Ascending aorta (tissue), 2 donors: ENCODE measurements at regions not wholly inside any gene's neighbourhood (a gene's known extent, or its start where the extent isn't known, plus 50 kb on each side); places are given as distances from the start of the nearest gene placed in this dataset.
A peak's percentile ranks its signal among the peaks of the same experiment; 100 is the strongest.

ENCODE experiments used
- DNase-seq, 2 donors: peaks; one replicate each; pipeline ENCODE4 v3.0.0-alpha.2; 2019; ENCODE audit warnings: low spot score in 2 of 2
- H3K27ac ChIP-seq, 2 donors: fragments of 200-600 bp; sonication (generic); one replicate each; pipeline ENCODE4 v1.5.1; 2016 to 2017; ENCODE audit warnings: mild to moderate bottlenecking in 1 of 2
- H3K27me3 ChIP-seq: fragments of 200-600 bp; sonication (generic); one replicate; pipeline ENCODE4 v1.5.1; 2017
- H3K36me3 ChIP-seq, 2 donors: fragments of 200-600 bp; sonication (generic); one replicate each; pipeline ENCODE4 v1.5.1; 2016
- H3K4me1 ChIP-seq, 2 donors: fragments of 200-600 bp; sonication (generic); one replicate each; pipeline ENCODE4 v1.5.1; 2016 to 2017; ENCODE audit warnings: mild to moderate bottlenecking in 1 of 2
- H3K4me3 ChIP-seq, 2 donors: fragments of 200-600 bp; sonication (generic); one replicate each; pipeline ENCODE4 v1.5.1; 2016 to 2017; ENCODE audit warnings: mild to moderate bottlenecking in 1 of 2
- H3K9me3 ChIP-seq, 2 donors: fragments of 200-600 bp; sonication (generic); one replicate each; pipeline ENCODE4 v1.5.1; 2016
- CTCF ChIP-seq, 3 experiments: fragments of 200-600 bp in 2 of 3; fragments of 450-650 bp in 1 of 3; sonication (generic) in 2 of 3; IDR thresholded peaks; one replicate each; pipeline ENCODE4 v1.5.1; 2016 to 2019; ENCODE audit warnings: antibody characterized with exemption in 3 of 3, mild to moderate bottlenecking in 1 of 3, moderate library complexity in 1 of 3
- intact Hi-C: fragments of 100-400 bp; cut with DNase I; formaldehyde crosslinking; loops from one replicate; pipeline ENCODE4 v1.15.1; 2023

GRCh38 chr4:137432446-137433311, 99.6 kb downstream of the PCDH18 start:
- no peak for TF ChIP-seq CTCF (IDR thresholded peaks at IDR 0.05)
- Histone ChIP-seq H3K27ac (peak overlapping the region; percentile 63 to 72), H3K4me3 (peak overlapping the region; percentile 14 to 29), H3K36me3 (no peaks in the 10 kb centered on the region), H3K4me1 (peaks cover 0 to 5% of the 10 kb centered on the region in 2 donors), H3K9me3 (peaks cover 0 to 6% of the 10 kb centered on the region in 2 donors), H3K27me3 (no peaks in the 10 kb centered on the region)
- intact Hi-C loops = loop anchor here (5.0 kb wide), 2 partner anchors 55 to 100 kb away; partner anchors contain the start of gene PCDH18
- DNase-seq = no peak

DNA sequence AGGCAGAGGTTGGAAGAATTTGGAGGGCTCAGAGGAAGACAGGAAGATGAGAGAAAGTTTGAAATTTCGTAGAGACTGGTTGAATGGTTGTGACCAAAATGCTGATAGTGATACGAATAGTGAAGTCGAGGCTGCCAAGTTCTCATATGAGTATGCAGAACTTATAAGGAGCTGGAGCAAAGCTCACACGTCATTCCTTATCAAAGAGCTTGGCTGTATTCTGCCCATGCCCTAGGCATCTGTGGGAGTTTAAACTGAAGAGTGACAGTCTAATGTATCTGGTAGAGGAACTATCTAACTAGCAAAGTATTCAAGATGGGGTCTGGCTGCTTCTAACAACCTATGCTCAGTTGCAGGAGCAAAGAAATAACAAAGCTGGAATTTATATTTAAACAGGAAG, 102.1 kb downstream of the PCDH18 start:
- intact Hi-C loops = loop anchor here (5.0 kb wide), 2 partner anchors 53 to 102 kb away; partner anchors contain the start of gene PCDH18
- no peak overlapping the region for H3K4me3 ChIP-seq
- no peak for TF ChIP-seq CTCF (IDR thresholded peaks at IDR 0.05)
- no peaks in the 10 kb centered on the region for H3K27me3 ChIP-seq
- H3K9me3 ChIP-seq = peaks cover 0 to 6% of the 10 kb centered on the region in 2 donors
- H3K4me1 ChIP-seq = peaks cover 0 to 5% of the 10 kb centered on the region in 2 donors
- DNase-seq = no peak
- no peaks in the 10 kb centered on the region for H3K36me3 ChIP-seq
- no peak overlapping the region for H3K27ac ChIP-seq

DNA sequence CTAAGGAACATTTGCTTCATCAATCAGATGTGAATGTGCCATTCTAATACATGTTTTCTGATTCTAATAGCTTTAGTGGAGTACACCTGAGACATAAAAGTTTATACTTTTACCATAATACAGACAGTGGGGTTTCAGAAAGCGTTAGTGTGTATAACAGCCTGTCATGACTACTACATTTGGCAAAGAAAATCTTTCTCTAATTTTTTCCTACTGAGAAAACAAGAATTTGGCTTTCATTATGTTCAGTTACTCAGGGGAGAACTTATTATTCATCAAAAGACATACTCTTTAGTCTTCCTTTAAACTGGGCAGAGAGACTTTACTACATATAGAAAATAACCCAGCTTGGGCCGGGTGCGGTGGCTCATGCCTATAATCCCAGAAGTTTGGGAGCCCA, 104.9 kb downstream of the PCDH18 start:
- intact Hi-C loops = no loop called here
- Histone ChIP-seq H3K27ac (no peak overlapping the region), H3K27me3 (no peaks in the 10 kb centered on the region), H3K9me3 (peaks cover 0 to 6% of the 10 kb centered on the region in 2 donors), H3K4me1 (peaks cover 0 to 2% of the 10 kb centered on the region in 2 donors), H3K36me3 (no peaks in the 10 kb centered on the region), H3K4me3 (no peak overlapping the region)
- TF ChIP-seq CTCF (IDR thresholded peaks at IDR 0.05) = no peak
- no peak for DNase-seq

DNA sequence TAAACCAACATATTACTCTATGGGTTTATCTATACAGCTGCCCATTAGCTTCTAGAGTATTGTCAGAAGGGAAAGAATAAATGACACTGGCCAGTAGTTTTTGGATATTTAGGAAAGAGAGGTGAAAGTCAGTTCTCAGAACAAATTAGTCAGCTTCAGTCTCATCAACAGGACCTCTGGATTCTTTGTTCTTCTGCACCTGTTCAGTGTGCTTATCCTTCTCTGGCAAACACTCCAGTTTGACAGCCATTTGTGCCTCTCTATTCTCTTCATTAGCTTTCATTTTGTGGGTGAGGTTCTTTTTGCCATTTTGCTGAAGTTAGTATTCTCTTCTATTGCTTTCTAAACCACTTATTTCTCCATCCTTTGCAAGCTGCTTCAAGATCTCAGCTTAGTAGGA, 107.0 kb downstream of the PCDH18 start:
- intact Hi-C loops = no loop called here
- Histone ChIP-seq H3K27ac (no peak overlapping the region), H3K27me3 (no peaks in the 10 kb centered on the region), H3K4me1 (no peaks in the 10 kb centered on the region), H3K4me3 (no peak overlapping the region), H3K9me3 (no peaks in the 10 kb centered on the region), H3K36me3 (no peaks in the 10 kb centered on the region)
- no peak for DNase-seq
- TF ChIP-seq CTCF (IDR thresholded peaks at IDR 0.05) = no peak

- Histone ChIP-seq H3K4me1 (no peaks in the 10 kb centered on the region), H3K36me3 (no peaks in the 10 kb centered on the region), H3K9me3 (no peaks in the 10 kb centered on the region), H3K27me3 (no peaks in the 10 kb centered on the region), H3K4me3 (no peak overlapping the region), H3K27ac (no peak overlapping the region)
- TF ChIP-seq CTCF (IDR thresholded peaks at IDR 0.05) = no peak
- intact Hi-C loops = no loop called here
- DNase-seq = no peak
Observed at GRCh38 chr4:137422666-137423065, 109.6 kb downstream of the PCDH18 start.
